ENCODE measurements at regions not wholly inside any gene's neighbourhood (a gene's known extent, or its start where the extent isn't known, plus 50 kb on each side); places are given as distances from the start of the nearest gene placed in this dataset.

GRCh38 chr5:57705769-57706168 is 223.2 kb upstream of the ACTBL2 start:
- no peak for TF ChIP-seq CTCF (IDR thresholded peaks at IDR 0.05; ENCODE audit: low read depth, low read length)
- H3K4me3 ChIP-seq (ENCODE audit: low read depth, low read length) = no peak overlapping the region

GRCh38 chr5:57703721-57704120 is 221.1 kb upstream of the ACTBL2 start:
- no peak overlapping the region for H3K4me3 ChIP-seq (ENCODE audit: low read depth, low read length)
- no peak for TF ChIP-seq CTCF (IDR thresholded peaks at IDR 0.05; ENCODE audit: low read depth, low read length)

GRCh38 chr5:57700484-57700883 is 217.9 kb upstream of the ACTBL2 start:
- no peak overlapping the region for H3K4me3 ChIP-seq (ENCODE audit: low read depth, low read length)
- TF ChIP-seq CTCF (IDR thresholded peaks at IDR 0.05; ENCODE audit: low read depth, low read length) = no peak

- H3K4me3 ChIP-seq (ENCODE audit: low read depth, low read length) = no peak overlapping the region
- no peak for TF ChIP-seq CTCF (IDR thresholded peaks at IDR 0.05; ENCODE audit: low read depth, low read length)
These were observed 217.5 kb upstream of the ACTBL2 start for GRCh38 chr5:57700072-57700471.

- no peak overlapping the region for H3K4me3 ChIP-seq (ENCODE audit: low read depth, low read length)
- TF ChIP-seq CTCF (IDR thresholded peaks at IDR 0.05; ENCODE audit: low read depth, low read length) = no peak
These were observed 216.2 kb upstream of the ACTBL2 start for GRCh38 chr5:57698802-57699201.

- no peak overlapping the region for H3K4me3 ChIP-seq (ENCODE audit: low read depth, low read length)
- TF ChIP-seq CTCF (IDR thresholded peaks at IDR 0.05; ENCODE audit: low read depth, low read length) = no peak
These were observed 215.5 kb upstream of the ACTBL2 start for GRCh38 chr5:57698086-57698485.

GRCh38 chr5:57696825-57697570 is 214.4 kb upstream of the ACTBL2 start:
- TF ChIP-seq CTCF (IDR thresholded peaks at IDR 0.05; ENCODE audit: low read depth, low read length) = no peak
- no peak overlapping the region for H3K4me3 ChIP-seq (ENCODE audit: low read depth, low read length)
